GM12878 (cell line): ENCODE measurements at regions not wholly inside any gene's neighbourhood (a gene's known extent, or its start where the extent isn't known, plus 50 kb on each side); places are given as distances from the start of the nearest gene placed in this dataset.

Source experiments
- ATF3 ChIP-seq: IDR thresholded peaks from 2 replicates; pipeline ENCODE4 v1.6.1; 2011; ENCODE audit warnings: low read depth, mild to moderate bottlenecking, low read length, moderate library complexity, borderline replicate concordance; ENCODE audit errors: extremely low read depth
- BHLHE40 ChIP-seq, 2 experiments: fragments of 450-650 bp in 1 of 2; IDR thresholded peaks; 2 replicates each; pipeline ENCODE4 v1.6.1; 2011 to 2017; ENCODE audit warnings: low read depth in 2 of 2, borderline replicate concordance in 1 of 2, improper control_type of control experiment in 1 of 2, low read length in 1 of 2, mild to moderate bottlenecking in 1 of 2
- CBX3 ChIP-seq: fragments of 200-600 bp; sonication (generic); IDR thresholded peaks from 2 replicates; pipeline ENCODE4 v1.6.1; 2016; ENCODE audit warnings: low read depth, borderline replicate concordance
- GABPA ChIP-seq: IDR thresholded peaks from 2 replicates; pipeline ENCODE4 v1.6.1; 2014; ENCODE audit warnings: antibody characterized with exemption, low read depth, mild to moderate bottlenecking, inconsistent platforms
- HDAC2 ChIP-seq: fragments of 200-600 bp; sonication (generic); IDR thresholded peaks from 2 replicates; pipeline ENCODE4 v1.6.1; 2017
- PML ChIP-seq: IDR thresholded peaks from 2 replicates; pipeline ENCODE4 v1.6.1; 2012; ENCODE audit warnings: low read length, inconsistent platforms
- SPI1 ChIP-seq: IDR thresholded peaks from 2 replicates; pipeline ENCODE4 v1.6.1; 2011; ENCODE audit warnings: low read depth, mild to moderate bottlenecking, low read length, moderate library complexity, borderline replicate concordance; ENCODE audit not compliant: insufficient read depth
- STAT1 ChIP-seq: fragments of 450-650 bp; conservative IDR thresholded peaks from 2 replicates; pipeline ENCODE4 v1.6.1; 2014; ENCODE audit warnings: antibody characterized with exemption, mild to moderate bottlenecking
- ZBTB33 ChIP-seq: fragments of 450-650 bp; IDR thresholded peaks from 2 replicates; pipeline ENCODE4 v1.6.1; 2017; ENCODE audit warnings: mild to moderate bottlenecking
- ZZZ3 ChIP-seq: IDR thresholded peaks from 2 replicates; pipeline ENCODE4 v1.6.1; 2011; ENCODE audit warnings: low read depth; ENCODE audit not compliant: control insufficient read depth, insufficient read length
- TF ChIP-seq, protein P1 (sequence below): fragments of 450-650 bp; formaldehyde crosslinking; IDR thresholded peaks from 2 replicates; pipeline ENCODE4 v1.5.0; 2022; ENCODE audit warnings: mild to moderate bottlenecking, missing genetic modification characterization

GRCh38 chr6:145275019-145275418 lies 460.3 kb downstream of the EPM2A start (continued):
- no peak for TF ChIP-seq ATF3
- TF ChIP-seq HDAC2 = no peak
- TF ChIP-seq ZZZ3 = no peak
- TF ChIP-seq, protein P1, sequence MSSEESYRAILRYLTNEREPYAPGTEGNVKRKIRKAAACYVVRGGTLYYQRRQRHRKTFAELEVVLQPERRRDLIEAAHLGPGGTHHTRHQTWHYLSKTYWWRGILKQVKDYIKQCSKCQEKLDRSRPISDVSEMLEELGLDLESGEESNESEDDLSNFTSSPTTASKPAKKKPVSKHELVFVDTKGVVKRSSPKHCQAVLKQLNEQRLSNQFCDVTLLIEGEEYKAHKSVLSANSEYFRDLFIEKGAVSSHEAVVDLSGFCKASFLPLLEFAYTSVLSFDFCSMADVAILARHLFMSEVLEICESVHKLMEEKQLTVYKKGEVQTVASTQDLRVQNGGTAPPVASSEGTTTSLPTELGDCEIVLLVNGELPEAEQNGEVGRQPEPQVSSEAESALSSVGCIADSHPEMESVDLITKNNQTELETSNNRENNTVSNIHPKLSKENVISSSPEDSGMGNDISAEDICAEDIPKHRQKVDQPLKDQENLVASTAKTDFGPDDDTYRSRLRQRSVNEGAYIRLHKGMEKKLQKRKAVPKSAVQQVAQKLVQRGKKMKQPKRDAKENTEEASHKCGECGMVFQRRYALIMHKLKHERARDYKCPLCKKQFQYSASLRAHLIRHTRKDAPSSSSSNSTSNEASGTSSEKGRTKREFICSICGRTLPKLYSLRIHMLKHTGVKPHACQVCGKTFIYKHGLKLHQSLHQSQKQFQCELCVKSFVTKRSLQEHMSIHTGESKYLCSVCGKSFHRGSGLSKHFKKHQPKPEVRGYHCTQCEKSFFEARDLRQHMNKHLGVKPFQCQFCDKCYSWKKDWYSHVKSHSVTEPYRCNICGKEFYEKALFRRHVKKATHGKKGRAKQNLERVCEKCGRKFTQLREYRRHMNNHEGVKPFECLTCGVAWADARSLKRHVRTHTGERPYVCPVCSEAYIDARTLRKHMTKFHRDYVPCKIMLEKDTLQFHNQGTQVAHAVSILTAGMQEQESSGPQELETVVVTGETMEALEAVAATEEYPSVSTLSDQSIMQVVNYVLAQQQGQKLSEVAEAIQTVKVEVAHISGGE (CRISPR knock-in tag) = no peak
- TF ChIP-seq SPI1 = no peak
- no peak for TF ChIP-seq BHLHE40 (IDR thresholded peaks at IDR 0.05; ENCODE audit: borderline replicate concordance in 1 of 2, low read depth in 2 of 2, low read length in 1 of 2)
- no peak for TF ChIP-seq CBX3
- no peak for TF ChIP-seq ZBTB33
- TF ChIP-seq STAT1 = no peak
- TF ChIP-seq GABPA = no peak
- TF ChIP-seq PML = no peak
